ENCODE measurements at regions not wholly inside any gene's neighbourhood (a gene's known extent, or its start where the extent isn't known, plus 50 kb on each side); places are given as distances from the start of the nearest gene placed in this dataset.
A peak's percentile ranks its signal among the peaks of the same experiment; 100 is the strongest.

DNA sequence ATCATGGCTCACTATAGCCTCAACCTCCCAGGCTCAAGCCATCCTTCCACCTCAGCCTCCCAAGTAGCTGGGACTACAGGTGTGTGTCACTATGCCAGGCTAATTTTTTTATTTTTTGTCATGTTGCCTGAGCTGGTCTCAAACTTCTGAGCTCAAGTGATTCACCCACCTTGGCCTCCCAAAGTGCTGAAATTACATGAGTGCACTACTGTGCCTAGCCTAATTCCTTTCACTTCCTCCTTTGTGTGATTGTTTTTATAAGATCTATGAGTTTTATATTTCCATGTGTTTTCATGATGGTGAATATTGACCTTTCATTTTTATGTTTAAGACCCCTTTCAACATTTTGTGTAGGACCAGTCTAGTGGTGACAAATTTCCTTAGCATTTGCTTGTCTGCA, 55.2 kb upstream of the IL12B start:
- no peak for DNase-seq (ENCODE audit: low read depth in 4 of 4, low spot score in 3 of 4)

GRCh38 chr5:159386028-159386711, 55.9 kb upstream of the IL12B start:
- DNase-seq (ENCODE audit: low read depth in 4 of 4, low spot score in 3 of 4): no peak

DNA sequence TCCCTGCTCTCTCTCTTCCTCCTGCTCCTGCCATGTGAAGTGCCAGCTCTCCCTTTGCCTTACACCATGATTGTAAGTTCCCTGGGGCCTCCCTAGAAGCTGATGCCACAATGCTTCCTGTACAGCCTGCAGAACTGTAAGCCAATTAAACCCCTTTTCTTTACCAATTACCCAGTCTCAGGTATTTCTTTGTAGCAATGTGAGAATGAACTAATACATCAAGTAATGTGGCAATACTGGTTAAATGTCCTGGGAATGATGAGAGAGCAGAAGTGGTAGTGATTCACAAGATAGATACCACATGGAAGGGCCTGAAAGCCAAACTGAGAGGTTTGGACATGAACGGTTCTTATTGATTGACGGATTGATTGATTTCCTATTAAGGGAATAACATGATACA, 62.6 kb upstream of the IL12B start:
- no peak for DNase-seq (ENCODE audit: low read depth in 4 of 4, low spot score in 3 of 4)

DNA sequence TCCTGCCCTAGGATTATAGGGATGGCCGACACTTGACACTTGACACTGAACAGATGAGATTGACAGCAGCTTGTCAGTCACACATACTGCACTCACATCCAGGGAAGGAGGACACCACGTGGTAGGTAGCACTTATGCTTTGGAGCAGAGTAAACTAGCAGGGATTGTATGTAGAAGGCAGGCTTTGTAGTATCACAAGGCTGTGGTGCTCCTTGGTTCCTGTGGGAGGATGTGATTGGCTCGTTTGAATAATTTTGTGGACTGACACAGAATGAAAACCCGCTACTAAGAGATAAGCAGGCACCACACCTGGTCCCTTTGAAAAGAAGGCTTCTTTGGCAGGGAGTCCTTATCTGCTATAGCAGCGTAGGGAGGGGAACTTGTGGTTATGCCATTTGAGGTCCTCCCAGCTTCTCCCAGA, 63.6 kb upstream of the IL12B start:
- no peak for DNase-seq (ENCODE audit: low read depth in 4 of 4, low spot score in 3 of 4)

- DNase-seq (ENCODE audit: low read depth in 4 of 4, low spot score in 3 of 4): no peak
Observed at GRCh38 chr5:159395202-159395601, 64.9 kb upstream of the IL12B start.

GRCh38 chr5:159398936-159399335, 68.6 kb upstream of the IL12B start:
- no peak for DNase-seq (ENCODE audit: low read depth in 4 of 4, low spot score in 3 of 4)

DNA sequence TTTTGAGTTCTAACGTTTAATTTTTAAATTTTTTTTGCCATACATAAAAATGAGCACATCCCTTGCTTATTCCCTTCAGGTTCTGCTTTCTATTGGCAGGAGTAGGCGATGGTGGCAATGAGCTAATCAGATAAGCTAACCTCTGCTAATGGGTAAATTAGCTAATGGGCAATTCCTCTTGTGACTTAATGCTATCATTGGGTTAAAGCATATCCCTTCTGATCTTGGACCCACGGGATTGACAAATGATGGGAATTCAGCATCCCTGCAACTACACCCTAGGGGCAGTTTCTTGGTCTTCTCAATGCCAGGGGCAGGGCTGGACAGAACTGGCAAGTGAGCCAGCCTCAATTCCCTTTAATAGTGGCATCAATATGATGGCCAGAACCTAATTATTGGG, 70.2 kb upstream of the IL12B start:
- DNase-seq (ENCODE audit: low read depth in 4 of 4, low spot score in 3 of 4): no peak

DNA sequence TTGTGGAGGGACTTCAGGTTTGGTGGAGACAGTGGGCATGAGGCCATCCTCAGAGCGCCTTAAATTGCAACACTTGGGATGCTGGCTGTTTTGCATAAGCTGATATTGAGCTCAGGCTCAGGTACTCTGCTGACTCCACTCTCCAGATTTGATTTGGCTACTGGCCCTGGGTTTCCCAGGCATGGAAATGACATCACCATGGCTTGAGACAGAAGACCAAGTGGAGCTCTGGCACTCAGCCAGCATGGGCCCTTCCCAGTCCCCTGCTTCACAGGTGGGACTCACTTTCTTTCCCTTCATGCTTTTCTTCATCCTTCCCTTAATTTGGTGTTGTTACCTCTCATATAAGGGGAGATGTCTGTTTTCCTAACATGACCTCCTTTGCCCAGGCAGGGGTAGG, 72.0 kb upstream of the IL12B start:
- no peak for DNase-seq (ENCODE audit: low read depth in 4 of 4, low spot score in 3 of 4)

- DNase-seq (ENCODE audit: low read depth in 4 of 4, low spot score in 3 of 4): no peak
Observed at GRCh38 chr5:159402856-159403255, 72.6 kb upstream of the IL12B start.

GRCh38 chr5:159403906-159404681, 73.8 kb upstream of the IL12B start:
- no peak for DNase-seq (ENCODE audit: low read depth in 4 of 4, low spot score in 3 of 4)

- DNase-seq (ENCODE audit: low read depth in 4 of 4, low spot score in 3 of 4): no peak
Observed at GRCh38 chr5:159405611-159406031, 75.3 kb upstream of the IL12B start.

GRCh38 chr5:159406571-159406970, 76.3 kb upstream of the IL12B start:
- no peak for DNase-seq (ENCODE audit: low read depth in 4 of 4, low spot score in 3 of 4)

- no peak for DNase-seq (ENCODE audit: low read depth in 4 of 4, low spot score in 3 of 4)
Observed at GRCh38 chr5:159409801-159410200, 79.5 kb upstream of the IL12B start.

GRCh38 chr5:159410480-159410879, 80.2 kb upstream of the IL12B start:
- no peak for DNase-seq (ENCODE audit: low read depth in 4 of 4, low spot score in 3 of 4)

- no peak for DNase-seq (ENCODE audit: low read depth in 4 of 4, low spot score in 3 of 4)
Observed at GRCh38 chr5:159411115-159411514, 80.8 kb upstream of the IL12B start.

DNA sequence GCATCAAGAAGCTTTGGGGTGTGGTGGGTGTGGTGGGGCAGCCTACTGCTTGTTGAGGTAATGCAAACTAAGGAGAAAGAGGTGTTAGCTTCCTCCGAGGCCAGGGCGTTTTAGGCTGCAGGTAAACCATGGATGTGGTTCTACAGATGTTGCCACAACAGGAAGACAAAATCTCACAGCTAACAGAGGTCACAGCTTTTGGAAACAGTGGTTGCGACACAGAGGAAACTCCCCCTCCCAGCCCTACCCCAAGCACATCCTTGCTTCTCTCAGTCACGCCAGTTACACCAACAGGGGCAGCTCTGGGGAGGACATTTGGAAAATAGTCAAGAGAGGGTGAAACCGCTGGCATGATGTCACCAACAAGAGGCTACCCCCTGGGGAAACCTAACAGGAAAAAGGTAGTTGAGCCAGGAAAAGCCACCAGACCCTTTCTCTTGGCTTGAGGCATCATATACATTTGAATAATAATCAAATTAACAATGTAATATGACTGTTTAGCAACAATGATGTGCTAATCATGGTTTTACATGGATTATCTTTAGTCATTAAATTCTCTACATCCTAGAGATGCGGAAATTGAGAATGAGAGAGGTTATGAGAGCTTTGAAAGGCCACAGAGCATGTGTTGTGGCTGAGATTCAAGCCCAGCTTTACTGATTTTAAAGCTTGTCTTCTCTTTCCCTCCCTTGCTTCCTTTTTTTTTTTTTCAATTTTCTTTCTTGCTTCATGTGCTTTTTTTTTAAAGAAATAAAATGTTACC, 82.2 kb upstream of the IL12B start:
- DNase-seq (ENCODE audit: low read depth in 4 of 4, low spot score in 3 of 4): no peak

GRCh38 chr5:159414021-159414420, 83.7 kb upstream of the IL12B start:
- no peak for DNase-seq (ENCODE audit: low read depth in 4 of 4, low spot score in 3 of 4)

DNA sequence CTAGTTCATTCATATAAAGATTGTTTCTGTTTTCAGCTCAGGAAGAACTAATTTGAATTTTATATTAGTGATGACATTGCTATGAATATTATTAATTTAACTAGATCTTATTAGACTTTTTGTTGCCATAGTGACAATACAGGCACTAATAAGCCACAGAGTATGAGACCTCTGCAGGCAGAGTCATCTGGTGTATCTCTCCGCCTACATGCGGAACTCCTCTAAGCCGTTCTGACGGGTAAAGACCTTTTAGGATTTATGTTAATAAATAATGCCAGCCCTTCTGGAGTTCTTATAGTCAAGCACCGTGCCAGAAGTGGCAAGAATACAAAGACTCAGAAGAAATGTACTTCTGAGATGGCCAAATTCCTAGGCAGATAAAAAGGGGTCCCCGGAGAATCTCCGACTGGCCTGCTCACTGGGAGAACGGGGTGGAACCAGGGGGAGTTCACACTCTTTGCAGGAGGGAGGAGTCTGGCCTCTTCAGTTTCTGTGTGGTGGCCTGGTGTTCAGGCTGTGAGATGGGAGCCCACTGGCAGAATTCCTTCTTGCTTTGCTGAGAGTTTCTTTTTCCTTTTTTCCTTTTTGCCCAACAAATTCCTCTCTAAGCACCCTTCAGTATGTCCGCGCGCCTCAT, 85.1 kb upstream of the IL12B start:
- peak in 1 of 4 donors; percentile 4 for DNase-seq (ENCODE audit: low read depth in 4 of 4, low spot score in 3 of 4)

- no peak for DNase-seq (ENCODE audit: low read depth in 4 of 4, low spot score in 3 of 4)
Observed at GRCh38 chr5:159416438-159416837, 86.2 kb upstream of the IL12B start.

DNA sequence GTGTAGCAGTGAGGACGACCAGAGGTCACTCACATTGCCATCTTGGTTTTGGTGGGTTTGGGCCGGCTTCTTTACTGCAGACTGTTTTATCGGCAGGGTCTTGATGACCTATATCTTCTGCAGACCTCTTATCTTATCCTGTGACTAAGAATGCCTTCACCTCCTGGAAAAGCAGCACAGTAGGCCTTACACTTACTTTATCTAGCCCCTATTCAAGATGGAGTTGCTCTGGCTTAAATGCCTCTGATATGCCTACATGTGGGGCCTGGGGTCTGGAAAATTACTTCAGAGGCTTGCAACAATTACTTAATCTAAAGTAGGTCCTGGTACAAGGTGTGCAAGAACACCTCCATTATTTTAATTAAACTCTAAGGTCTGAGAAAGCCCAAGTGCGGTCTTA, 86.9 kb upstream of the IL12B start:
- DNase-seq (ENCODE audit: low read depth in 4 of 4, low spot score in 3 of 4): no peak

GRCh38 chr5:159419576-159419975, 89.3 kb upstream of the IL12B start:
- no peak for DNase-seq (ENCODE audit: low read depth in 4 of 4, low spot score in 3 of 4)
